ENCODE measurements at regions not wholly inside any gene's neighbourhood (a gene's known extent, or its start where the extent isn't known, plus 50 kb on each side); places are given as distances from the start of the nearest gene placed in this dataset.
"Not testable (repeated sequence)": the region's sequence is repeated elsewhere in the genome, so short reads cannot be mapped to it uniquely, and the experiment has no call there.

- no peak for DNase-seq
These were observed 346.8 kb upstream of the FAM174A start for GRCh38 chr5:100188339-100188738.

- DNase-seq, result no peak
These were observed 349.0 kb upstream of the FAM174A start for GRCh38 chr5:100186181-100186580.

GRCh38 chr5:100182402-100182801, 352.8 kb upstream of the FAM174A start:
- no peak for DNase-seq

- no peak for DNase-seq
These were observed 359.8 kb upstream of the FAM174A start for GRCh38 chr5:100175346-100175745.

GRCh38 chr5:100165309-100165708, 369.9 kb upstream of the FAM174A start:
- no peak for DNase-seq

GRCh38 chr5:100161868-100162267, 373.3 kb upstream of the FAM174A start:
- DNase-seq, result no peak

DNA sequence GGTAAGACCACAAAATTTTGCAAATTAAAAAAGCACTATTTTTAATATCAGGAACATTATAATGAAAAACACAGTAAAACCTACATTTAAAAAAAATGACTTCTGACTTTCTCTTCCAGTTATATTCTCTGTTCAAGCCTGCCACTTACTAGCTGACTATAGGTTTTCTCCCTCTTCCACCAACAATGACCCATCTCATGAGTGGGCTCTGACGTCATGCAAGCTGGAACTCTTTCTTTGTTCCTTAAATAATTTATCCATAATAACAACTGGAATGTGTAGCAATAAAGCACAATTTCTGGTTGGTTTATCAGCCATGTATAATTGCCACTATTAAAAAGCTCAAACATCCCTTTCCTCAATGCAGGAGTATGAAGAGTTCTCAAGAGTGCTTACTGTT, 378.1 kb upstream of the FAM174A start:
- DNase-seq, result no peak

DNA sequence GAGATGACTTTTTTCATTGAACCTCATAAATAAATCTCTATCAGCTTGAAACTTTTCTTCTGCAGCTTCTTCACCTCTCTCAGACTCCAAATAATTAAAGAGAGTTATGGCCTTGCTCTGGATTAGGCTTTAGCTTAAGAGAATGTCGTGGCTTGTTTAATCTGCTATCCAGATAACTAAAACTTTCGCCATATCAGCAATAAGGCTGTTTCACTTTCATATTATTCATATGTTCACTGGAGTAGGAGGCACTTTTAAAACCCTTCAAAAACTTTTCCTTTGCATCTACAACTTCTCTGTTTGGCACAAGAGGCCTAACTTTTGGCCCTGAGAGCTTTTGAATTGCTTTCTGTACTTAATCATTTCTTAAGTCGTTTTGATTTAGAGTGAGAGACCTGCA, 386.9 kb upstream of the FAM174A start:
- no peak for DNase-seq

- no peak for DNase-seq
These were observed 392.6 kb upstream of the FAM174A start for GRCh38 chr5:100142607-100143006.

GRCh38 chr5:100131161-100131560, 404.0 kb upstream of the FAM174A start:
- DNase-seq, result no peak

DNA sequence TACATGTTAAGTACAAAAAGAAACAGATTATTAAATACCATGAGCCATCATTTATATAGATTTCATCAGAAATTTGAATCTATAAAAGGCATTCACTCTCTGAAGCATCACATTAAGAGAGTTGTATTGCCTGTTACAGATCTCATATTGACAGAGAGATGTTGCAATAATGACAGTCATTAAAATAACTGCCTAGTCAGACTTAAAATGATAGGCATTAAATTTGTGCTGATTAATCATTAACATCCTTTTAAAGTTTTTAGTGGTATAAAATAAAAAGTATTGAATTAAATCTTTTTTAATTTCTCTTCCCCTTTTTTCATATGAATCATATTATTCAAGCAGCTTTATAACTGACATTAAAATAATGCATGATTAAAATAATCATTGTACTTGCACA, 404.9 kb upstream of the FAM174A start:
- no peak for DNase-seq

- DNase-seq, result no peak
These were observed 415.3 kb upstream of the FAM174A start for GRCh38 chr5:100119903-100120302.

DNA sequence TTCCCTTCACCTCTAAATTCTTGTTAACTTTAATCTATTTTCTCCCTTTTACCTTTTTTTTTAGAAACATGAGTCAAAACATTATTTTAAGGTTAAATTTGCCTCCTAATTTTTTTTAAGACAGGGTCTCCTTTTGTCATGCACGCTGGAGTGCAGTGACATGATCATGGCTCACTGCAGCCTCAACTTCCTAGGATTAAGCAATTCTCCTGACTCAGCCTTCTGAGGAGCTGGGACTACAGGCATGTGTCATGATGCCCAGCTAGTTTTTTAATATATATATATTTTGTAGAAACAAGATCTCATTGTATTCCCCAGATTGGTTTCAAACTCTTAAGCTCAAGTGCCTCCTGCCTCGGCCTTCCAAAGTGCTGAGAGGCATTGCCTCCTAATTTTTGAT, 424.7 kb upstream of the FAM174A start:
- no peak for DNase-seq

GRCh38 chr5:100108883-100109282, 426.3 kb upstream of the FAM174A start:
- no peak for DNase-seq

GRCh38 chr5:100103592-100104119, 431.5 kb upstream of the FAM174A start:
- not testable (repeated sequence) for DNase-seq

DNA sequence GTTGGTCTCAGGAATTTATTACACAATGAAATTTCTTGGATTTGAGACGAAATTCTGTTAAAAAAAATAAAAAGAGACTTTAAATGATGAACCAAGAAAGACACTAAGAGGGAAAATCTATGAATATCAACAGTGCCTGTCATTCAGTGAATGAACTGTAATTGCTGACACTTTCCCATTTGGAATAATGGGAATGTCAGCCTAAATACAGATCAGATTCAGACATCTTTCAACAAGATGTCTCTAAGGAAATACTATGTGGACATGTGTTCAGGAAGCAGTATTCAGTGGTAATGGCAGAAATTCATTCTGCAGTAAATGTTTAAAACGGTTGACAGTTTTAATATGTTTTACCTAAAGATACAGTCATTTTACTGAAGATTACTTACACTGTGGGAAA, 433.7 kb upstream of the FAM174A start:
- not testable (repeated sequence) for DNase-seq

GRCh38 chr5:100096328-100096727, 438.8 kb upstream of the FAM174A start:
- DNase-seq, result not testable (repeated sequence)

DNA sequence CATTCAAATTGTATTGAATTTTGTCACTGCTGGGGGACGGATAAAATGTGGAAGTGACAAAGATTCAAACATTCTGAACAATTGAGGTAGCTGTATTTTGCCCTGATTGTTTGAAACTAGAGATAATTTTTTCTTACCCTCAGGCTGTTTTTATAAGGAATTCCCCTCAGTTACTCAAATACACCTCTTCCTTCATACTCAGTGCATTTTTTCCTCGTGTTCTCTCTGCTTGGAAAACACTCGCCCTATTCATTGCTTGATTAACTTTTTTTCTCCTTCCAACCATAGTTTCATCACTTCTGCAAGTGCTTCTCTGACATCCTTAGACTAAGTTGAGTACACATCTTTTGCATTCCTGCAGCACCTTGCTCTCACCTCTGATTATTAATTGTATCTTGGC, 454.5 kb upstream of the FAM174A start:
- not testable (repeated sequence) for DNase-seq

DNA sequence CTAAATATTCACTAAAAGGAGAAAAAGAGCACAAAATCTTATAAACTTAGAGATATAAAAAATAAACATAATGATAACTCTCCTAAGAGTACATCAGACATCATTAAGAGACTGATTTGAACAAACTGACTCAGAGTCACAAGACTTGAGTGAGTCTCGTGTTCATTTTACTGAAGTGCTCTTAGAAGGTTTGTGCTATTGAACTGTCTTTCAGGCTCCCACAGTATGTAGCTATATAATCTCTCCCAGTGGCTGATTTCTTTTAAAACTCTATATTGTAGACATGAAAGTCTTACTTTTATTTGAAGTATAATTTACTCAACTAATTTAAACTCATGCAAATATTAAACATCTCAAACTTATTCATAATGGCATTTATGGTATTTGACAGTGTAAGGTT, 456.0 kb upstream of the FAM174A start:
- not testable (repeated sequence) for DNase-seq

DNA sequence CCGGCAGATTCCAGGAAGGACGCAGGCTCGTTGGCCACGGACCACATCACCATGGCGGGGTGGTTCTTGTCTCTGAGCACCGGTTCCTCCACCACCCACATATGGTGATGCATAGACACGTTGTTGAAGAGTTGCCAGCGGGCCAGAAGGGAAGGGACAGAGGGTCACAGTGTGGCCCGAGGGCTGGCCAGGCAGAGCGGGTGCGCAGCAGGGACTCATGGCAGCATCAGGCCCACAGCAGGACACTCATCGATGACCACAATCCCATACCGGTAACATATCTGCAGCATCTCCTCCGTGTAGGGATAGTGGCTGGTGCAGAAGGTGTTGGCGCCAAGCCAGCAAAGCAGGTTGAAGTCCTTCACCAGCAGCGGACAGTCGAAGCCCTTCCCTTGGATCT, 469.2 kb upstream of the FAM174A start:
- not testable (repeated sequence) for DNase-seq

GRCh38 chr5:100043475-100043874, 491.7 kb upstream of the FAM174A start:
- no peak for DNase-seq

- peak; percentile 17 for DNase-seq
These were observed 508.6 kb upstream of the FAM174A start for GRCh38 chr5:100026606-100027005.

DNA sequence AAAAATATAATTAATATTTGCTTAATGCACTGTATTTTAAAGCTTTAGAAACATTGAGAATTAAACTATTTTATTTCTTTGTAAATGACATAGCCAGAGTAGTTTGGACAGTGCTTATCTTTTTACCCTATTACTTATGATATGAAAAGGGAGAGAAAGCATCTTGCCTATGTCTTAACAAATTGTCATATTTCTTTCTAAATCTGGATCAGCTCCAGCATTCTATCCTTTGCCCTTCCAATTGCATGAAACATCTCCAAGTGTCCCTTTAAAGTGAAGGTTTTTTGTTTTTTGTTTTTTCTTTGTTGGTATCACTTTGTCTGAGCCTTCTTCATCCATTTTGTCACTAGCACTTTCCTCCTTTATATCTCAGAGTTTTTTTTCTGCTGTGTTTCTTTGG, 511.6 kb upstream of the FAM174A start:
- DNase-seq, result no peak

DNA sequence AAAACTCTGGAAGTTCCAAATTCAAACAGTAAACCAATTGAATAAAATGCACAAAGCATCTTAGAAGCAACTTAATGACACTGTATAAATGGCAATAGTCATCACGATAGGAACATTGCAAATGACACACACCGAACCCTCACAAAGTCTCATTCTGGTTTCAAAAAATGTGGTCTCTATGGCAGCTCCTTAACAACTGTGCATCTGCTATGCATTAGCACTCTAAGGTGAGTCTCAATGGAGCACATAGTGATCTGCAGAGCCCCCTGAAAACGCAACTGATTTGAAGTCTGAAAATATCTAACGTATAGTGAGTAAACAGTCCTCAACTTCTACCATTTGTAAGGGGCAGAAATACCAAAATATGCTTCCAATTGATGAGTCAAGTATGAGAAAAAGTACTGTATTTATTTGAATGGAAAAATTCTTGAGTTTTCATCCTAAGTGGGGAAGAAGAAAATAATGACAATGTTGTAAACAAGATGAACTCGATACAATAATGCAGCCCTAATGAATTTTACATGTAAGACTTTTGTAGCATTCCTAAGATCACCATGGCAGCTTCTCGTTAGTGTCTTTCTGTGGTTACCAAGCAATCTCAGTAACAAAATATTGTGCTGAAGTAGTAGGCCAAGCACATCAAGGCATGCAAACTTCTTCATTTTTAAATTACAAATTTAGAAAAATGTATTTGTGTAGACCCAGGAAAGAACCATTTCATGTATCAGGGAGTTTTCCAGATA, 517.5 kb upstream of the FAM174A start:
- no peak for DNase-seq

- not testable (repeated sequence) for DNase-seq
These were observed 521.9 kb upstream of the FAM174A start for GRCh38 chr5:100013305-100013704.
